Cardiac fibroblast (primary cell): ENCODE measurements at regions not wholly inside any gene's neighbourhood (a gene's known extent, or its start where the extent isn't known, plus 50 kb on each side); places are given as distances from the start of the nearest gene placed in this dataset.

Source experiments
- DNase-seq, 2 donors: peaks; one replicate each; pipeline versions ENCODE4 v3.0.0 to v3.0.0-alpha.2; 2010; ENCODE audit warnings: low read depth in 2 of 2
- H3K4me3 ChIP-seq, 2 donors: replicated peaks in 1 of 2; 1 replicate in 1 of 2; 2 replicates in 1 of 2; pipeline ENCODE4 v1.5.1; 2011; ENCODE audit warnings: low read depth in 2 of 2, low read length in 2 of 2, mild to moderate bottlenecking in 2 of 2, moderate library complexity in 1 of 2
- CTCF ChIP-seq: IDR thresholded peaks from one replicate; pipeline ENCODE4 v1.5.1; 2011; ENCODE audit warnings: low read depth, mild to moderate bottlenecking, low read length, inconsistent platforms

- peak; percentile 45 to 85 for DNase-seq
- no peak overlapping the region for H3K4me3 ChIP-seq
- TF ChIP-seq CTCF = no peak
These were observed 68.4 kb upstream of the DPYD start for GRCh38 chr1:97989094-97989680.

- peak; percentile 6 to 70 for DNase-seq
- no peak overlapping the region for H3K4me3 ChIP-seq
- no peak for TF ChIP-seq CTCF
These were observed 65.5 kb upstream of the DPYD start for GRCh38 chr1:97986041-97987005.

- no peak overlapping the region for H3K4me3 ChIP-seq
- TF ChIP-seq CTCF = no peak
- no peak for DNase-seq
These were observed 62.3 kb upstream of the DPYD start for GRCh38 chr1:97983126-97983525.

- TF ChIP-seq CTCF = no peak
- DNase-seq = no peak
- no peak overlapping the region for H3K4me3 ChIP-seq
These were observed 59.7 kb upstream of the DPYD start for GRCh38 chr1:97980530-97980929.

DNA sequence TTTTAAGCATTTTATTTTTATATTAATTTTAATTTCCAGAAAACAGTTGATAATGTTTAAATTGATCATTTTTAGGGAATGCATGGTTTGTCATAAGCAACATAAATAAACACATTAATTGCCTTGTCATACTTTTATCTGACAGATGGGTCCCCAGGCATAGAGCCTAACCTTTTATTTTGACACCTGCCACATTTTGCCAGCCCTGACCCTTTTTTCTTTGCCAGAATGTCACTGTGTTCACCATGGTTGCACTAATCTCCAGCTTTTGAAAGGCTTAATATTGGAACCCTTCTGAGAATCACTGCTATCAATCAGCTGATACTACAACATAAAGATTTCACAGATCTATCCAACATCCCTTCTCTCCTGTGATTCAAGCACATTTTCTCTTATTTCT lies 56.0 kb upstream of the DPYD start:
- no peak overlapping the region for H3K4me3 ChIP-seq
- TF ChIP-seq CTCF = no peak
- no peak for DNase-seq
